ENCODE measurements at regions not wholly inside any gene's neighbourhood (a gene's known extent, or its start where the extent isn't known, plus 50 kb on each side); places are given as distances from the start of the nearest gene placed in this dataset.

GRCh38 chr20:53879048-53879684 lies 191.2 kb downstream of the BCAS1 start:
- Histone ChIP-seq H3K9me3 (no peaks in the 10 kb centered on the region), H3K27me3 (replicated peaks in 1 of 2; ENCODE audit: control insufficient read depth in 2 of 2, extremely low read depth in 1 of 2, insufficient read depth in 2 of 2, low read length in 1 of 2) (no peaks in the 10 kb centered on the region), H3K4me3 (ENCODE audit: control insufficient read depth in 1 of 2, extremely low read depth in 1 of 2, low read length in 1 of 2) (no peak overlapping the region), H3K36me3 (ENCODE audit: control insufficient read depth in 2 of 2, extremely low read depth in 1 of 2, insufficient read depth in 1 of 2, low read length in 1 of 2) (no peaks in the 10 kb centered on the region), H3K4me1 (ENCODE audit: control insufficient read depth in 1 of 2, extremely low read depth in 1 of 2, insufficient read depth in 2 of 2, low read length in 2 of 2) (peaks cover 0 to 13% of the 10 kb centered on the region in 2 experiments), H3K27ac (ENCODE audit: low read length) (no peak overlapping the region)
- Mint-ChIP-seq H3K4me3 (no peak overlapping the region), H3K36me3 (no peaks in the 10 kb centered on the region), H3K9me3 (peaks cover 0 to 3% (median 0%) of the 10 kb centered on the region in 3 donors), H3K27ac (peak overlapping the region in 1 of 2 donors; percentile 34), H3K4me1 (peaks cover 7 to 28% (median 20%) of the 10 kb centered on the region in 3 donors), H3K27me3 (no peaks in the 10 kb centered on the region)
- DNase-seq (no peak), ATAC-seq (replicated peaks in 1 of 4) (no peak)
- 81% methylated on average over 2 of the region's 10 CpGs for WGBS (ENCODE audit: insufficient coverage)
- ChIA-PET POLR2A (no interaction called here), CTCF (interaction anchor here (0.7 to 1.6 kb wide), 3 partner anchors 33 to 889 kb away, joined by 3 to 6 read pairs (median 3); no protein-coding TSS in a partner anchor)

- POLR2A ChIA-PET: no interaction called here
- Histone ChIP-seq H3K36me3 (ENCODE audit: control insufficient read depth in 2 of 2, extremely low read depth in 1 of 2, insufficient read depth in 1 of 2, low read length in 1 of 2) (no peaks in the 10 kb centered on the region), H3K27ac (ENCODE audit: low read length) (no peak overlapping the region), H3K9me3 (no peaks in the 10 kb centered on the region), H3K27me3 (replicated peaks in 1 of 2; ENCODE audit: control insufficient read depth in 2 of 2, extremely low read depth in 1 of 2, insufficient read depth in 2 of 2, low read length in 1 of 2) (no peaks in the 10 kb centered on the region), H3K4me3 (ENCODE audit: control insufficient read depth in 1 of 2, extremely low read depth in 1 of 2, low read length in 1 of 2) (no peak overlapping the region), H3K4me1 (ENCODE audit: control insufficient read depth in 1 of 2, extremely low read depth in 1 of 2, insufficient read depth in 2 of 2, low read length in 2 of 2) (peaks cover under 1 to 16% of the 10 kb centered on the region in 2 experiments)
- peak overlapping the region in 1 of 2 donors; percentile 34 for H3K27ac Mint-ChIP-seq
- DNase-seq: no peak
- no peak for ATAC-seq (replicated peaks in 1 of 4)
- CTCF ChIA-PET: interaction anchor here in 1 of 2 donors (0.8 to 1.6 kb wide), 2 partner anchors 34 to 38 kb away, joined by 3 read pairs; no protein-coding TSS in a partner anchor
- WGBS (ENCODE audit: insufficient coverage): 93% methylated on average over 5 of the region's 6 CpGs
- H3K36me3 Mint-ChIP-seq: no peaks in the 10 kb centered on the region
- H3K4me1 Mint-ChIP-seq: peaks cover 13 to 29% (median 21%) of the 10 kb centered on the region in 3 donors
- no peak overlapping the region for H3K4me3 Mint-ChIP-seq
- H3K27me3 Mint-ChIP-seq: no peaks in the 10 kb centered on the region
- peaks cover 0 to 3% (median 0%) of the 10 kb centered on the region in 3 donors for H3K9me3 Mint-ChIP-seq
These were observed 191.9 kb downstream of the BCAS1 start for GRCh38 chr20:53878262-53879047.

DNA sequence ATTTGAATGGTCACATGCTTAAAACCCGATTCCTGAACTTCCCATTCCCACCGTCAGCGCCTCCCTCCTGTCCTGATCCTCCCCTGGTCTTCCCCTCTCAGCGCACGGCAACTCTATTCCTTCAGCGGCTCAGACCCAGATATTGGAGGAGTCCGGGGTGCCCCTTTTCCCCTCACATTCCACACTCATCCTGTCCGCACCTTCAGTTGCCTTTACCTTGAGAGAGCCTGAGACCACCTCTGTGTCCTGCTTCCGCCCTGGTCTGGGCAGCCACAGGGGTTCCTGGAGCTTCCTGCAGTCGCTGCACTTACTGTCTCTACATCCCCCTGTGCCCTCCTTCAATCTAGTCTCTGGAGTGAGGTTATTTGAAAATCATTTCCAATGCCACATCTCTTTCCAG lies 193.4 kb downstream of the BCAS1 start:
- peak overlapping the region; percentile 16 to 28 for H3K27ac Mint-ChIP-seq
- H3K9me3 ChIP-seq: no peaks in the 10 kb centered on the region
- CTCF ChIA-PET: no interaction called here
- POLR2A ChIA-PET: no interaction called here
- DNase-seq (no peak), ATAC-seq (replicated peaks in 1 of 4) (no peak)
- peaks cover 28 to 38% (median 32%) of the 10 kb centered on the region in 3 donors for H3K4me1 Mint-ChIP-seq
- no peaks in the 10 kb centered on the region for H3K27me3 Mint-ChIP-seq
- no peak overlapping the region for H3K4me3 Mint-ChIP-seq
- H3K27ac ChIP-seq (ENCODE audit: low read length): no peak overlapping the region
- no peak overlapping the region for H3K4me3 ChIP-seq (ENCODE audit: control insufficient read depth in 1 of 2, extremely low read depth in 1 of 2, low read length in 1 of 2)
- H3K36me3 ChIP-seq (ENCODE audit: control insufficient read depth in 2 of 2, extremely low read depth in 1 of 2, insufficient read depth in 1 of 2, low read length in 1 of 2): no peaks in the 10 kb centered on the region
- WGBS (ENCODE audit: insufficient coverage): 92% methylated on average over 8 of the region's 10 CpGs
- H3K9me3 Mint-ChIP-seq: no peaks in the 10 kb centered on the region
- H3K36me3 Mint-ChIP-seq: no peaks in the 10 kb centered on the region
- no peaks in the 10 kb centered on the region for H3K27me3 ChIP-seq (replicated peaks in 1 of 2; ENCODE audit: control insufficient read depth in 2 of 2, extremely low read depth in 1 of 2, insufficient read depth in 2 of 2, low read length in 1 of 2)
- H3K4me1 ChIP-seq (ENCODE audit: control insufficient read depth in 1 of 2, extremely low read depth in 1 of 2, insufficient read depth in 2 of 2, low read length in 2 of 2): peaks cover 11 to 29% of the 10 kb centered on the region in 2 experiments

GRCh38 chr20:53876470-53876869 lies 193.9 kb downstream of the BCAS1 start:
- WGBS (ENCODE audit: insufficient coverage): 86% methylated on average over 1 of the region's 8 CpGs
- no peak for DNase-seq
- Histone ChIP-seq H3K4me3 (ENCODE audit: control insufficient read depth in 1 of 2, extremely low read depth in 1 of 2, low read length in 1 of 2) (no peak overlapping the region), H3K36me3 (ENCODE audit: control insufficient read depth in 2 of 2, extremely low read depth in 1 of 2, insufficient read depth in 1 of 2, low read length in 1 of 2) (no peaks in the 10 kb centered on the region), H3K27me3 (replicated peaks in 1 of 2; ENCODE audit: control insufficient read depth in 2 of 2, extremely low read depth in 1 of 2, insufficient read depth in 2 of 2, low read length in 1 of 2) (no peaks in the 10 kb centered on the region), H3K27ac (ENCODE audit: low read length) (no peak overlapping the region), H3K4me1 (ENCODE audit: control insufficient read depth in 1 of 2, extremely low read depth in 1 of 2, insufficient read depth in 2 of 2, low read length in 2 of 2) (peaks cover 16 to 32% of the 10 kb centered on the region in 2 experiments), H3K9me3 (no peaks in the 10 kb centered on the region)
- Mint-ChIP-seq H3K27ac (peak overlapping the region in 1 of 2 donors; percentile 35), H3K27me3 (no peaks in the 10 kb centered on the region), H3K9me3 (no peaks in the 10 kb centered on the region), H3K4me1 (peaks cover 33 to 43% (median 36%) of the 10 kb centered on the region in 3 donors), H3K4me3 (no peak overlapping the region), H3K36me3 (no peaks in the 10 kb centered on the region)
- ATAC-seq (replicated peaks in 1 of 4): no peak
- ChIA-PET POLR2A (no interaction called here), CTCF (no interaction called here)

DNA sequence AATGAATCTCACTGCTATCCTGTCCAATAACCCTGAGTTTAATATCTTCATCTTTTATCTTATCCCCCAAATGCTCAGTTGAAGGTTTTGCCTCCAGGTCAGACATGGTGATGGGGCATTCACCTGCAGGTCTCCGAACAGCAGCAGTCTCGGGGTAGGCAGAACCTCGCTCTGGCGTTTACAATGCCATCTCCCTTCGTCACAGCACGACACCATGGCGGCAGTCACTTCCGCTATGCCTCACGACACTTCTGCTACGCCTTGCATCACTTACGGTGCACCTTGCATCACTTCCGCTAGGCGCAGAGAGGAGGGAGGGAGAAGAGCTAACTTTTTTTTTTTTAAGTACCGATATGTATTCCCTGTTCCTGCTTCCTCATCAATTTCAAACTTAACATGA lies 194.9 kb downstream of the BCAS1 start:
- H3K27me3 Mint-ChIP-seq: no peaks in the 10 kb centered on the region
- peak overlapping the region in 1 of 3 donors; percentile 76 for H3K4me3 Mint-ChIP-seq
- CTCF ChIA-PET: no interaction called here
- H3K27ac Mint-ChIP-seq: peak overlapping the region; percentile 1 to 91
- H3K27me3 ChIP-seq (replicated peaks in 1 of 2; ENCODE audit: control insufficient read depth in 2 of 2, extremely low read depth in 1 of 2, insufficient read depth in 2 of 2, low read length in 1 of 2): no peaks in the 10 kb centered on the region
- no peak for ATAC-seq (replicated peaks in 1 of 4)
- no peaks in the 10 kb centered on the region for H3K9me3 ChIP-seq
- 92% methylated on average over 8 of the region's 14 CpGs for WGBS (ENCODE audit: insufficient coverage)
- H3K9me3 Mint-ChIP-seq: no peaks in the 10 kb centered on the region
- H3K4me1 ChIP-seq (ENCODE audit: control insufficient read depth in 1 of 2, extremely low read depth in 1 of 2, insufficient read depth in 2 of 2, low read length in 2 of 2): peaks cover 26 to 40% of the 10 kb centered on the region in 2 experiments
- no peaks in the 10 kb centered on the region for H3K36me3 Mint-ChIP-seq
- peak in 1 of 35 experiments; percentile 8 for DNase-seq
- no peak overlapping the region for H3K27ac ChIP-seq (ENCODE audit: low read length)
- H3K4me1 Mint-ChIP-seq: peaks cover 39 to 49% (median 40%) of the 10 kb centered on the region in 3 donors
- no peak overlapping the region for H3K4me3 ChIP-seq (ENCODE audit: control insufficient read depth in 1 of 2, extremely low read depth in 1 of 2, low read length in 1 of 2)
- POLR2A ChIA-PET: no interaction called here
- no peaks in the 10 kb centered on the region for H3K36me3 ChIP-seq (ENCODE audit: control insufficient read depth in 2 of 2, extremely low read depth in 1 of 2, insufficient read depth in 1 of 2, low read length in 1 of 2)

DNA sequence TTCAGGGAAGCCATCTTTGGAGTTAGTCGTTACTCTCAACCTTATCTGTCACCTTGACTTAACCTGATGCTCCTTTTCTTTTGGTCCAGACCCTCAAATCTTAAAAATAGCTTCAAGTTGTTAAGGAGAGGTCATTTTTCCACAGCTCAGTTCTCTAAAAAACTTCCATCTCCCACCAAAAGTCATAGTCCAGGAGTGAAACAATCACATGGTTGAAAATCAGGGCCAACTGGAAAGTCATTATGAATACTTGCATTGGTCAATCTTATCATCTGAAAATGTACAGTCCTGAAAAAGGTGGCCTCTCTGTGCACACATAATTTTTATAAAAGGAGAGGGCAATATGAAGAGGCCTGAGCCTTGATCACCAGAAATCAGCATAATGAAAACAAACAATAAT lies 195.7 kb downstream of the BCAS1 start:
- Histone ChIP-seq H3K4me3 (ENCODE audit: control insufficient read depth in 1 of 2, extremely low read depth in 1 of 2, low read length in 1 of 2) (no peak overlapping the region), H3K27me3 (replicated peaks in 1 of 2; ENCODE audit: control insufficient read depth in 2 of 2, extremely low read depth in 1 of 2, insufficient read depth in 2 of 2, low read length in 1 of 2) (no peaks in the 10 kb centered on the region), H3K27ac (ENCODE audit: low read length) (no peak overlapping the region), H3K4me1 (ENCODE audit: control insufficient read depth in 1 of 2, extremely low read depth in 1 of 2, insufficient read depth in 2 of 2, low read length in 2 of 2) (peaks cover 34 to 41% of the 10 kb centered on the region in 2 experiments), H3K36me3 (ENCODE audit: control insufficient read depth in 2 of 2, extremely low read depth in 1 of 2, insufficient read depth in 1 of 2, low read length in 1 of 2) (no peaks in the 10 kb centered on the region), H3K9me3 (no peaks in the 10 kb centered on the region)
- H3K4me3 Mint-ChIP-seq: peak overlapping the region in 1 of 3 donors; percentile 76
- no peak for DNase-seq
- CTCF ChIA-PET: interaction anchor here in 1 of 2 donors (0.6 to 0.9 kb wide), 3 partner anchors 38 to 407 kb away, joined by 3 to 6 read pairs (median 4); no protein-coding TSS in a partner anchor
- no peaks in the 10 kb centered on the region for H3K9me3 Mint-ChIP-seq
- H3K4me1 Mint-ChIP-seq: peaks cover 42 to 54% (median 46%) of the 10 kb centered on the region in 3 donors
- POLR2A ChIA-PET: interaction anchor here in 1 of 2 donors (0.6 kb wide), 1 partner anchor 158 kb away, joined by 5 read pairs; no protein-coding TSS in a partner anchor
- no peaks in the 10 kb centered on the region for H3K27me3 Mint-ChIP-seq
- no peak for ATAC-seq (replicated peaks in 1 of 4)
- H3K36me3 Mint-ChIP-seq: no peaks in the 10 kb centered on the region
- WGBS (ENCODE audit: insufficient coverage): no CpG with 5 or more reads among the region's 1 CpG
- H3K27ac Mint-ChIP-seq: peak overlapping the region; percentile 69 to 70
